Ecto neural progenitor cell (in vitro differentiated cells): ENCODE measurements at regions not wholly inside any gene's neighbourhood (a gene's known extent, or its start where the extent isn't known, plus 50 kb on each side); places are given as distances from the start of the nearest gene placed in this dataset.

Experiments
- DNase-seq: peaks from one replicate; pipeline ENCODE4 v3.0.0-alpha.2; 2018; ENCODE audit warnings: low spot score

GRCh38 chr5:52674815-52675545 is 112.7 kb upstream of the ITGA1 start:
- DNase-seq, result no peak

GRCh38 chr5:52682492-52682891 is 105.2 kb upstream of the ITGA1 start:
- DNase-seq, result peak; percentile 44

- DNase-seq, result no peak
Observed at GRCh38 chr5:52684051-52684450, 103.7 kb upstream of the ITGA1 start.

GRCh38 chr5:52685566-52685965 is 102.2 kb upstream of the ITGA1 start:
- no peak for DNase-seq

GRCh38 chr5:52685971-52686370 is 101.7 kb upstream of the ITGA1 start:
- DNase-seq, result no peak

GRCh38 chr5:52690236-52690768 is 97.4 kb upstream of the ITGA1 start:
- no peak for DNase-seq

GRCh38 chr5:52692039-52692438 is 95.7 kb upstream of the ITGA1 start:
- DNase-seq, result no peak

- DNase-seq, result no peak
Observed at GRCh38 chr5:52692606-52693005, 95.1 kb upstream of the ITGA1 start.

GRCh38 chr5:52693280-52693679 is 94.4 kb upstream of the ITGA1 start:
- DNase-seq, result no peak

GRCh38 chr5:52693836-52694235 is 93.9 kb upstream of the ITGA1 start:
- no peak for DNase-seq

- no peak for DNase-seq
Observed at GRCh38 chr5:52694648-52695047, 93.1 kb upstream of the ITGA1 start.

GRCh38 chr5:52702877-52703276 is 84.8 kb upstream of the ITGA1 start:
- no peak for DNase-seq

GRCh38 chr5:52703321-52703720 is 84.4 kb upstream of the ITGA1 start:
- DNase-seq, result no peak

- DNase-seq, result no peak
Observed at GRCh38 chr5:52705720-52706119, 82.0 kb upstream of the ITGA1 start.

- DNase-seq, result no peak
Observed at GRCh38 chr5:52706775-52707174, 80.9 kb upstream of the ITGA1 start.

- no peak for DNase-seq
Observed at GRCh38 chr5:52707616-52708015, 80.1 kb upstream of the ITGA1 start.

- DNase-seq, result no peak
Observed at GRCh38 chr5:52708463-52708862, 79.3 kb upstream of the ITGA1 start.

GRCh38 chr5:52709167-52709925 is 78.4 kb upstream of the ITGA1 start:
- DNase-seq, result no peak

- no peak for DNase-seq
Observed at GRCh38 chr5:52710310-52710971, 77.3 kb upstream of the ITGA1 start.

- DNase-seq, result no peak
Observed at GRCh38 chr5:52710972-52711596, 76.6 kb upstream of the ITGA1 start.

GRCh38 chr5:52712354-52712753 is 75.4 kb upstream of the ITGA1 start:
- DNase-seq, result no peak

GRCh38 chr5:52725065-52725746 is 62.5 kb upstream of the ITGA1 start:
- no peak for DNase-seq
